Liver (tissue), 8 donors: ENCODE measurements at regions not wholly inside any gene's neighbourhood (a gene's known extent, or its start where the extent isn't known, plus 50 kb on each side); places are given as distances from the start of the nearest gene placed in this dataset.

Experiments used
- DNase-seq: peaks from one replicate; pipeline ENCODE4 v3.0.0-alpha.2; 2017; ENCODE audit warnings: low spot score
- H3K27ac ChIP-seq, 2 donors: one replicate each; pipeline ENCODE4 v1.7.0; 2013; ENCODE audit warnings: inconsistent platforms in 2 of 2, low read length in 2 of 2, control low read depth in 1 of 2, low read depth in 1 of 2, mild to moderate bottlenecking in 1 of 2
- H3K27me3 ChIP-seq, 4 donors: one replicate each; pipeline versions ENCODE4 v1.6.1 to v1.7.0; 2013; ENCODE audit warnings: low read length in 3 of 4, inconsistent platforms in 1 of 4, mild to moderate bottlenecking in 1 of 4, moderate library complexity in 1 of 4; ENCODE audit not compliant: control insufficient read depth in 4 of 4, insufficient read depth in 4 of 4
- H3K36me3 ChIP-seq, 4 donors: one replicate each; pipeline versions ENCODE4 v1.6.1 to v1.7.0; 2013; ENCODE audit warnings: low read length in 3 of 4, mild to moderate bottlenecking in 3 of 4, low read depth in 1 of 4, moderate library complexity in 1 of 4; ENCODE audit not compliant: control insufficient read depth in 4 of 4, insufficient read depth in 3 of 4
- H3K4me1 ChIP-seq, 4 donors: one replicate each; pipeline versions ENCODE4 v1.6.1 to v1.7.0; 2013; ENCODE audit warnings: low read length in 3 of 4, mild to moderate bottlenecking in 3 of 4, moderate library complexity in 1 of 4; ENCODE audit not compliant: control insufficient read depth in 4 of 4, insufficient read depth in 4 of 4
- H3K4me3 ChIP-seq, 3 donors: one replicate each; pipeline versions ENCODE4 v1.6.1 to v1.7.0; 2013; ENCODE audit warnings: low read length in 3 of 3, control low read depth in 1 of 3, low read depth in 1 of 3, mild to moderate bottlenecking in 1 of 3
- H3K9ac ChIP-seq, 2 donors: one replicate each; pipeline ENCODE4 v1.7.0; 2013; ENCODE audit warnings: low read length in 2 of 2, mild to moderate bottlenecking in 2 of 2, moderate library complexity in 2 of 2, control low read depth in 1 of 2, low read depth in 1 of 2
- H3K9me3 ChIP-seq, 4 donors: one replicate each; pipeline versions ENCODE4 v1.6.1 to v1.7.0; 2013; ENCODE audit warnings: low read length in 3 of 4; ENCODE audit not compliant: control insufficient read depth in 4 of 4
- ATF3 ChIP-seq: IDR thresholded peaks from 2 replicates; pipeline ENCODE4 v1.6.1; 2016; ENCODE audit warnings: antibody characterized with exemption
- CTCF ChIP-seq: fragments of 150-350 bp; IDR thresholded peaks from 2 replicates; pipeline ENCODE4 v1.5.1; 2017; ENCODE audit warnings: improper control_type of control experiment, low read depth, low read length; ENCODE audit not compliant: missing input control
- EGR1 ChIP-seq, 2 donors: IDR thresholded peaks; 2 replicates each; pipeline ENCODE4 v1.6.1; 2016 to 2018; ENCODE audit warnings: antibody characterized with exemption in 2 of 2, low read depth in 2 of 2
- FOXA1 ChIP-seq: IDR thresholded peaks from 2 replicates; pipeline ENCODE4 v1.6.1; 2016; ENCODE audit warnings: antibody characterized with exemption
- FOXA2 ChIP-seq: IDR thresholded peaks from 2 replicates; pipeline ENCODE4 v1.6.1; 2016; ENCODE audit warnings: antibody characterized with exemption
- GABPA ChIP-seq, 2 donors: IDR thresholded peaks in 1 of 2; conservative IDR thresholded peaks in 1 of 2; 2 replicates each; pipeline ENCODE4 v1.6.1; 2016; ENCODE audit warnings: antibody characterized with exemption in 2 of 2, mild to moderate bottlenecking in 1 of 2, moderate library complexity in 1 of 2
- HNF4G ChIP-seq: IDR thresholded peaks from 2 replicates; pipeline ENCODE4 v1.6.1; 2016; ENCODE audit warnings: antibody characterized with exemption
- JUND ChIP-seq, 2 donors: IDR thresholded peaks; 2 replicates each; pipeline ENCODE4 v1.6.1; 2016; ENCODE audit warnings: antibody characterized with exemption in 2 of 2
- MAX ChIP-seq: IDR thresholded peaks from 2 replicates; pipeline ENCODE4 v1.6.1; 2016; ENCODE audit warnings: antibody characterized with exemption
- RAD21 ChIP-seq, 2 donors: IDR thresholded peaks; 2 replicates each; pipeline ENCODE4 v1.6.1; 2016; ENCODE audit warnings: antibody characterized with exemption in 2 of 2, mild to moderate bottlenecking in 2 of 2
- REST ChIP-seq: IDR thresholded peaks from 2 replicates; pipeline ENCODE4 v1.6.1; 2016; ENCODE audit warnings: antibody characterized with exemption, mild to moderate bottlenecking
- RXRA ChIP-seq, 2 donors: IDR thresholded peaks; 2 replicates each; pipeline ENCODE4 v1.6.1; 2017 to 2018; ENCODE audit warnings: antibody characterized with exemption in 2 of 2, mild to moderate bottlenecking in 1 of 2
- TAF1 ChIP-seq: conservative IDR thresholded peaks from 2 replicates; pipeline ENCODE4 v1.6.1; 2016; ENCODE audit warnings: antibody characterized with exemption, mild to moderate bottlenecking
- YY1 ChIP-seq: IDR thresholded peaks from 2 replicates; pipeline ENCODE4 v1.6.1; 2016; ENCODE audit warnings: antibody characterized with exemption, mild to moderate bottlenecking
- WGBS: extraction: QIAGEN DNeasy Blood & Tissue Kit; methylation state at CpG from one replicate; pipeline ENCODE4 v1.1.7; 2013; 5-methylcytosine and 5-hydroxymethylcytosine counted together
- TF ChIP-seq, protein P1 (sequence below): IDR thresholded peaks from 2 replicates; pipeline ENCODE4 v1.6.1; 2016; ENCODE audit warnings: antibody characterized with exemption
- donor health status: healthy.
- donor health status: healthy.
- donor health status: healthy.
- donor health status: healthy.
- donor health status: healthy.

DNA sequence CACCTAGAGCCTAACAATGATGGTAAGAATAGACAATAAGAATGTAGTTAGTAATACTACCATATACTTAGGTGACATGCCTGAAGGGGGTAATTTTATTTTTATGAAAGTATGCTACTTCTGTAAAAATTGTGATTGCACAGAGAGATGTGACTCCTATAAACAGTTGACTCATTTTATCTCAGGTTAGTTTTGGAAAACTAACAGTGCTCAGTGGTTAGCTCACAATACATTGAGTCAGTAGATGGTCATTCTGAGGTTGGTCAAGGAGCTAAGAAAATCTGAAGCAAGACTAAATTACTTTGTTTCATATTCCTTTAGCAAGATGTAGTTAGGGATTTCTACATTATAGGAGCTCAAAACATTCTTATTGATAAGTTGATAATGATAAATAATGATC is 271.0 kb downstream of the EDEM1 start:
- H3K27me3 ChIP-seq, result peaks cover 0 to 3% (median 0%) of the 10 kb centered on the region in 4 donors
- H3K36me3 ChIP-seq, result no peaks in the 10 kb centered on the region
- no peak overlapping the region for H3K9ac ChIP-seq
- H3K4me1 ChIP-seq, result no peaks in the 10 kb centered on the region
- no peak for DNase-seq
- H3K27ac ChIP-seq, result no peak overlapping the region
- no peaks in the 10 kb centered on the region for H3K9me3 ChIP-seq
- no peak for TF ChIP-seq FOXA2
- no peak for TF ChIP-seq TAF1
- TF ChIP-seq CTCF, result no peak
- TF ChIP-seq GABPA (IDR thresholded peaks at IDR 0.05 in 1 of 2, conservative IDR thresholded peaks at IDR 0.05 in 1 of 2), result no peak
- no peak for TF ChIP-seq FOXA1
- no peak for TF ChIP-seq HNF4G
- TF ChIP-seq ATF3, result no peak
- TF ChIP-seq JUND (IDR thresholded peaks at IDR 0.05), result no peak
- H3K4me3 ChIP-seq, result no peak overlapping the region

GRCh38 chr3:5462086-5462485 is 274.6 kb downstream of the EDEM1 start:
- H3K9me3 ChIP-seq, result no peaks in the 10 kb centered on the region
- H3K27ac ChIP-seq, result no peak overlapping the region
- TF ChIP-seq ATF3 (no peak), RAD21 (IDR thresholded peaks at IDR 0.05) (no peak), RXRA (IDR thresholded peaks at IDR 0.05) (no peak), MAX (no peak), REST (no peak), HNF4G (no peak), EGR1 (IDR thresholded peaks at IDR 0.05; ENCODE audit: low read depth in 2 of 2) (no peak), YY1 (no peak), TAF1 (no peak)
- TF ChIP-seq, protein P1, sequence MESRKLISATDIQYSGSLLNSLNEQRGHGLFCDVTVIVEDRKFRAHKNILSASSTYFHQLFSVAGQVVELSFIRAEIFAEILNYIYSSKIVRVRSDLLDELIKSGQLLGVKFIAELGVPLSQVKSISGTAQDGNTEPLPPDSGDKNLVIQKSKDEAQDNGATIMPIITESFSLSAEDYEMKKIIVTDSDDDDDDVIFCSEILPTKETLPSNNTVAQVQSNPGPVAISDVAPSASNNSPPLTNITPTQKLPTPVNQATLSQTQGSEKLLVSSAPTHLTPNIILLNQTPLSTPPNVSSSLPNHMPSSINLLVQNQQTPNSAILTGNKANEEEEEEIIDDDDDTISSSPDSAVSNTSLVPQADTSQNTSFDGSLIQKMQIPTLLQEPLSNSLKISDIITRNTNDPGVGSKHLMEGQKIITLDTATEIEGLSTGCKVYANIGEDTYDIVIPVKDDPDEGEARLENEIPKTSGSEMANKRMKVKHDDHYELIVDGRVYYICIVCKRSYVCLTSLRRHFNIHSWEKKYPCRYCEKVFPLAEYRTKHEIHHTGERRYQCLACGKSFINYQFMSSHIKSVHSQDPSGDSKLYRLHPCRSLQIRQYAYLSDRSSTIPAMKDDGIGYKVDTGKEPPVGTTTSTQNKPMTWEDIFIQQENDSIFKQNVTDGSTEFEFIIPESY, result no peak
- no peaks in the 10 kb centered on the region for H3K27me3 ChIP-seq
- no peak overlapping the region for H3K9ac ChIP-seq
- H3K36me3 ChIP-seq, result no peaks in the 10 kb centered on the region
- H3K4me3 ChIP-seq, result no peak overlapping the region
- DNase-seq, result no peak
- 15% methylated on average over 1 of the region's 1 CpG for WGBS
- H3K4me1 ChIP-seq, result no peaks in the 10 kb centered on the region
